ENCODE measurements at regions not wholly inside any gene's neighbourhood (a gene's known extent, or its start where the extent isn't known, plus 50 kb on each side); places are given as distances from the start of the nearest gene placed in this dataset.

DNA sequence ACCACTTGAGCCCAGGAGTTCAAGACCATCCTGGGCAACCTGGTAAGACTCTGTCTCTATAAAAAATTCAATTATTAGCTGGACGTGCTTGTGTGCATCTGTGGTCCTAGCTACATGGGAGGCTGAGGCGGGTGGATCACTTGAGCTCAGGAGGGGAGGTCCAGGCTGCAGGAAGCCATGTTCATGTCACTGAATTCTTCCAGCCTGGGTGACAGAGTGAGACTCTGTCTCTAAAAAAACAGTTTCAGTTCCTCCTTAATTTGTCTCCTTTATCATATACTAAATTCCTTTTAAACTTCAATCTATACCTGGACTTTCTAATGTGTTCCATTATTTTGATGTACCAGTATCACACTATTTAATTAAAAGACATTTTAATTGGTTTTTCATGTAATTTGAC, 422.2 kb upstream of the TLE4 start:
- H3K27me3 ChIP-seq = no peaks in the 10 kb centered on the region
- WGBS, 2 donors = 84 to 93% methylated on average over 2 of the region's 2 CpGs
- intact Hi-C loops (cut with DNase I) = no loop called here
- H3K9me3 ChIP-seq = no peaks in the 10 kb centered on the region
- no peak overlapping the region for H3K27ac ChIP-seq
- H3K36me3 ChIP-seq = no peaks in the 10 kb centered on the region
- H3K4me3 ChIP-seq (replicated peaks in 1 of 3) = no peak overlapping the region
- no peak for DNase-seq
- H3K4me1 ChIP-seq = no peaks in the 10 kb centered on the region
- no peak for TF ChIP-seq POLR2A (IDR thresholded peaks at IDR 0.05)
- TF ChIP-seq, protein P1, sequence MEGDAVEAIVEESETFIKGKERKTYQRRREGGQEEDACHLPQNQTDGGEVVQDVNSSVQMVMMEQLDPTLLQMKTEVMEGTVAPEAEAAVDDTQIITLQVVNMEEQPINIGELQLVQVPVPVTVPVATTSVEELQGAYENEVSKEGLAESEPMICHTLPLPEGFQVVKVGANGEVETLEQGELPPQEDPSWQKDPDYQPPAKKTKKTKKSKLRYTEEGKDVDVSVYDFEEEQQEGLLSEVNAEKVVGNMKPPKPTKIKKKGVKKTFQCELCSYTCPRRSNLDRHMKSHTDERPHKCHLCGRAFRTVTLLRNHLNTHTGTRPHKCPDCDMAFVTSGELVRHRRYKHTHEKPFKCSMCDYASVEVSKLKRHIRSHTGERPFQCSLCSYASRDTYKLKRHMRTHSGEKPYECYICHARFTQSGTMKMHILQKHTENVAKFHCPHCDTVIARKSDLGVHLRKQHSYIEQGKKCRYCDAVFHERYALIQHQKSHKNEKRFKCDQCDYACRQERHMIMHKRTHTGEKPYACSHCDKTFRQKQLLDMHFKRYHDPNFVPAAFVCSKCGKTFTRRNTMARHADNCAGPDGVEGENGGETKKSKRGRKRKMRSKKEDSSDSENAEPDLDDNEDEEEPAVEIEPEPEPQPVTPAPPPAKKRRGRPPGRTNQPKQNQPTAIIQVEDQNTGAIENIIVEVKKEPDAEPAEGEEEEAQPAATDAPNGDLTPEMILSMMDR (IDR thresholded peaks at IDR 0.05) = no peak

DNA sequence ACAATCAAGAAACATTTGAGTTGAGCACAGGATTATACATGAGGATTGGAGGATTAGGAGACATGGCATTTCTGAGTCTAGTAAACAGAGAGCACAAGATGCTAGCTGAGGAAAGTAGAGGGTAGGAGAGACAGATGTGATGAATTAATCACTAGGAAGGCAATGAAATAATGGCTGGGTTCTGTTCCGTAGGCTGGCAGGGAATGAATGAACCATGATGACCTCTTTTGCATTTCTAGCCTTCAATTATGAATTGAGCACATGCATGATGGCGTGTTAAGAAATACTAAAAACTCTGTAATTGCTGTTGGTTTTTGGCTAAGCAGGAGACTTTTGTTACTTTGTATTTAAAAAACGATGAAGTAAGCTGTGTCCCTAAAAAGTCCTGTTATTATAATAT, 420.0 kb upstream of the TLE4 start:
- WGBS, 2 donors = 87 to 89% methylated on average over 3 of the region's 3 CpGs

DNA sequence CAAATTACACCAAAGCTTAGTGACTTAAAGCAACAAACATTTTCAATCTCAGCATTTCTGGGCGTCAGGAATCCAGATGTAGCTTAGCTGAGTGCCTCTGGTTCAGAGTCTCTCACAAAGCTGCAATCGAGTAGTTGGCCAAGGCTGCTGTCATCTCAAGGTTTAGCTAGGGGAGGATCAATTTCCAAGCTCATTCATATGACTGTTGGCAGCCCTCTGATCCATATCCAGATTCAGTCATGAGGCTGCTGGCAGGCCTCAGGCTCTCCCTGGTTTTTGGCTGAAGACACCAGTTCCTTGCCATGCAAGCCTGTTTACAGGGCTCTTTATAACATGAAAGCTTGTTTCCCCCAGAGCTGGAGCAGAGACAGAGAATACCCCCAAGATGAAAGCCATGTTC, 419.5 kb upstream of the TLE4 start:
- no peaks in the 10 kb centered on the region for H3K36me3 ChIP-seq
- H3K4me1 ChIP-seq = no peaks in the 10 kb centered on the region
- H3K4me3 ChIP-seq (replicated peaks in 1 of 3) = no peak overlapping the region
- TF ChIP-seq POLR2A (IDR thresholded peaks at IDR 0.05) = no peak
- TF ChIP-seq, protein P1 (IDR thresholded peaks at IDR 0.05) = no peak
- intact Hi-C loops (cut with DNase I) = no loop called here
- DNase-seq = no peak
- H3K9me3 ChIP-seq = no peaks in the 10 kb centered on the region
- WGBS, 2 donors = 53 to 63% methylated on average over 2 of the region's 2 CpGs
- H3K27ac ChIP-seq = no peak overlapping the region
- H3K27me3 ChIP-seq = no peaks in the 10 kb centered on the region

More for the DNA sequence above, 420.0 kb upstream of the TLE4 start:
- intact Hi-C loops (cut with DNase I) = no loop called here
- no peaks in the 10 kb centered on the region for H3K9me3 ChIP-seq
- no peaks in the 10 kb centered on the region for H3K4me1 ChIP-seq
- no peaks in the 10 kb centered on the region for H3K27me3 ChIP-seq
- no peaks in the 10 kb centered on the region for H3K36me3 ChIP-seq
- no peak for TF ChIP-seq POLR2A (IDR thresholded peaks at IDR 0.05)
- TF ChIP-seq, protein P1 (IDR thresholded peaks at IDR 0.05) = no peak
- no peak for DNase-seq
- no peak overlapping the region for H3K4me3 ChIP-seq (replicated peaks in 1 of 3)
- no peak overlapping the region for H3K27ac ChIP-seq

DNA sequence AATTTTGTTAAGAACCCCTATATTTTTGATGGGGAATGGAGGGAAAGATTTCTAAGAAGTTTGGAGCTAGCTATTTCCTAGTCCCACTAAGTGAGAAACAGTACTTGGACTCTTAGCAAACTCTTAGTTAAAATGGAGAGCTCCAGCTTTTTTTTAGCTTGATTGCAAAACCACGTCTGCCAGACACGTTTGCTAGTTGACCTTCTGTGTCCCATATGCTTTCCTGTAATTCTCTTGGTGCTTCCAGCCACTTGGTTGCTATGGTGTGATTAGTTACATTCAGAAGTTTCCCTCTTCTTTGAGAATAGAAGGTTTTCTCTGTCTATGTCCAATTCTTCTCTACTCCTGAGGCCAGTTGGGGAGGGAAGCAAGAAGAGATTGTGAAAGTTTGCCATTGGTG, 417.0 kb upstream of the TLE4 start:
- Histone ChIP-seq H3K4me3 (replicated peaks in 1 of 3) (no peak overlapping the region), H3K4me1 (no peaks in the 10 kb centered on the region), H3K9me3 (no peaks in the 10 kb centered on the region), H3K36me3 (no peaks in the 10 kb centered on the region), H3K27ac (no peak overlapping the region), H3K27me3 (no peaks in the 10 kb centered on the region)
- intact Hi-C loops (cut with DNase I) = no loop called here
- TF ChIP-seq, protein P1 (IDR thresholded peaks at IDR 0.05) = no peak
- 50% methylated on average over 2 of the region's 2 CpGs for WGBS, 2 donors
- DNase-seq = no peak

DNA sequence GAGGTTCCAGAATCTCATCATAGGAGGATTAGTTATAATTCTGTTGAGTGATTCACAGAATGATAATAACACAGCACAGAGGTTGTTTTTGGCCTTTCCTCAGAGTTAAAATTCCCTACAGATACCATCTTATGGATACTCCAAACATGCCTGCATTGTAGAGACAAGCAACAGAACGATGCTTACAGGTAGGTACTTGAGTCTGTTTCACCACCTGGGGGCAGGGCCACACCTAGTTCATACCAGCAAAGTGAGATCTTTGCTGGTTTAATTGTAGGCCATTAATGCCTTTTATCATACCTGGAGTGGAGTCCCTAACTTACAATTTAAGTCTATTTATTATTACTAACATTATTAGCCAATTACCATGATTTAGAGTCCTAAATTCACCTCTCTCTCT, 416.5 kb upstream of the TLE4 start:
- Histone ChIP-seq H3K9me3 (no peaks in the 10 kb centered on the region), H3K4me1 (no peaks in the 10 kb centered on the region), H3K27me3 (no peaks in the 10 kb centered on the region), H3K36me3 (no peaks in the 10 kb centered on the region), H3K4me3 (replicated peaks in 1 of 3) (no peak overlapping the region), H3K27ac (no peak overlapping the region)
- intact Hi-C loops (cut with DNase I) = no loop called here
- 43 to 46% methylated on average over 1 of the region's 1 CpG for WGBS, 2 donors
- no peak for DNase-seq
- TF ChIP-seq POLR2A (IDR thresholded peaks at IDR 0.05) = no peak
- TF ChIP-seq, protein P1 (IDR thresholded peaks at IDR 0.05) = no peak

Data from thyroid gland (tissue), 4 donors.